H1 (cell line): ENCODE measurements at regions not wholly inside any gene's neighbourhood (a gene's known extent, or its start where the extent isn't known, plus 50 kb on each side); places are given as distances from the start of the nearest gene placed in this dataset.

ENCODE experiments used
- SIX5 ChIP-seq: IDR thresholded peaks from 2 replicates; pipeline ENCODE4 v1.6.1; 2011; ENCODE audit warnings: mild to moderate bottlenecking, low read depth, low read length
- TF ChIP-seq, protein P1 (sequence below), 3 experiments: IDR thresholded peaks; 1 replicate in 2 of 3; 2 replicates in 1 of 3; pipeline versions ENCODE4 v1.5.1 to v1.6.1; 2011; ENCODE audit warnings: low read length in 3 of 3, mild to moderate bottlenecking in 3 of 3, inconsistent platforms in 2 of 3, low read depth in 1 of 3, moderate library complexity in 1 of 3; ENCODE audit not compliant: insufficient read depth in 1 of 3; ENCODE audit errors: control extremely low read depth in 1 of 3
- TF ChIP-seq, protein P2 (sequence below): IDR thresholded peaks from 2 replicates; pipeline ENCODE4 v1.6.1; 2011; ENCODE audit warnings: low read depth, mild to moderate bottlenecking, low read length; ENCODE audit not compliant: insufficient read depth

DNA sequence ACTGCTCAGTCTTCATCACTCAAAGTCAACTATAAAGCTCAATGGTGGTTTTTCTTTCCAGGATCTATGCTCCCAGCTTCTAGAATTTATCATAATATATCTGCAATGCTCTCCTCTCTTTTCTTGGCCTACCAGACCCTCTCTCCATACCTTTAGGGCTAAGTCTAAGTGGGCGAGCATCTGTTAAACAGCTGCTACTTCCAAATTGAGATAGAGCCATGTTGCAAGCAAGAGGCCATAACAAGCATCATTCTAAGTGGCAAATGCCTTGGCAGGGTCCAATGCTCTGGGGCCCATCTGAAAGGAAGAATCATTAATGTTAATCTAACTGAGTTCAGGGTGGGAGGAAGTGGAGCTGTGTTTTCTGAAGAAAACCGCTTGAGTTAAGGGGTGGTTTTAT lies 324.0 kb downstream of the TLR4 start (continued):
- TF ChIP-seq, protein P1, sequence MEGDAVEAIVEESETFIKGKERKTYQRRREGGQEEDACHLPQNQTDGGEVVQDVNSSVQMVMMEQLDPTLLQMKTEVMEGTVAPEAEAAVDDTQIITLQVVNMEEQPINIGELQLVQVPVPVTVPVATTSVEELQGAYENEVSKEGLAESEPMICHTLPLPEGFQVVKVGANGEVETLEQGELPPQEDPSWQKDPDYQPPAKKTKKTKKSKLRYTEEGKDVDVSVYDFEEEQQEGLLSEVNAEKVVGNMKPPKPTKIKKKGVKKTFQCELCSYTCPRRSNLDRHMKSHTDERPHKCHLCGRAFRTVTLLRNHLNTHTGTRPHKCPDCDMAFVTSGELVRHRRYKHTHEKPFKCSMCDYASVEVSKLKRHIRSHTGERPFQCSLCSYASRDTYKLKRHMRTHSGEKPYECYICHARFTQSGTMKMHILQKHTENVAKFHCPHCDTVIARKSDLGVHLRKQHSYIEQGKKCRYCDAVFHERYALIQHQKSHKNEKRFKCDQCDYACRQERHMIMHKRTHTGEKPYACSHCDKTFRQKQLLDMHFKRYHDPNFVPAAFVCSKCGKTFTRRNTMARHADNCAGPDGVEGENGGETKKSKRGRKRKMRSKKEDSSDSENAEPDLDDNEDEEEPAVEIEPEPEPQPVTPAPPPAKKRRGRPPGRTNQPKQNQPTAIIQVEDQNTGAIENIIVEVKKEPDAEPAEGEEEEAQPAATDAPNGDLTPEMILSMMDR (IDR thresholded peaks at IDR 0.05; ENCODE audit: control extremely low read depth in 1 of 3, insufficient read depth in 1 of 3, low read depth in 1 of 3, low read length in 3 of 3), result no peak
- TF ChIP-seq, protein P2, sequence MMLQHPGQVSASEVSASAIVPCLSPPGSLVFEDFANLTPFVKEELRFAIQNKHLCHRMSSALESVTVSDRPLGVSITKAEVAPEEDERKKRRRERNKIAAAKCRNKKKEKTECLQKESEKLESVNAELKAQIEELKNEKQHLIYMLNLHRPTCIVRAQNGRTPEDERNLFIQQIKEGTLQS, result no peak
- no peak for TF ChIP-seq SIX5
